HG02885 (cell line): ENCODE measurements at regions not wholly inside any gene's neighbourhood (a gene's known extent, or its start where the extent isn't known, plus 50 kb on each side); places are given as distances from the start of the nearest gene placed in this dataset.

ENCODE experiments used
- ATAC-seq: cut with Tn5 transposase; IDR thresholded peaks from one replicate; pipeline ENCODE4 v1.9.1; 2021; ENCODE audit warnings: mild to moderate bottlenecking; ENCODE audit not compliant: unreplicated experiment, poor library complexity

- ATAC-seq = no peak
These were observed 339.3 kb upstream of the ADAMTS5 start for GRCh38 chr21:27306206-27306605.

GRCh38 chr21:27301220-27301619 lies 334.3 kb upstream of the ADAMTS5 start:
- no peak for ATAC-seq

- ATAC-seq = no peak
These were observed 333.9 kb upstream of the ADAMTS5 start for GRCh38 chr21:27300770-27301169.

- no peak for ATAC-seq
These were observed 331.6 kb upstream of the ADAMTS5 start for GRCh38 chr21:27298465-27298864.

- ATAC-seq = no peak
These were observed 326.4 kb upstream of the ADAMTS5 start for GRCh38 chr21:27293239-27293638.

GRCh38 chr21:27292783-27293182 lies 325.9 kb upstream of the ADAMTS5 start:
- no peak for ATAC-seq

GRCh38 chr21:27292229-27292628 lies 325.3 kb upstream of the ADAMTS5 start:
- ATAC-seq = no peak

- no peak for ATAC-seq
These were observed 324.1 kb upstream of the ADAMTS5 start for GRCh38 chr21:27291006-27291405.

GRCh38 chr21:27290028-27290427 lies 323.1 kb upstream of the ADAMTS5 start:
- ATAC-seq = no peak

GRCh38 chr21:27286760-27287159 lies 319.9 kb upstream of the ADAMTS5 start:
- no peak for ATAC-seq

- ATAC-seq = no peak
These were observed 310.2 kb upstream of the ADAMTS5 start for GRCh38 chr21:27277110-27277509.

- no peak for ATAC-seq
These were observed 308.5 kb upstream of the ADAMTS5 start for GRCh38 chr21:27275294-27275927.

GRCh38 chr21:27269644-27270043 lies 302.8 kb upstream of the ADAMTS5 start:
- no peak for ATAC-seq

GRCh38 chr21:27268290-27268689 lies 301.4 kb upstream of the ADAMTS5 start:
- no peak for ATAC-seq

- ATAC-seq = no peak
These were observed 299.1 kb upstream of the ADAMTS5 start for GRCh38 chr21:27265949-27266348.

- ATAC-seq = no peak
These were observed 298.6 kb upstream of the ADAMTS5 start for GRCh38 chr21:27265492-27265891.

GRCh38 chr21:27261676-27262075 lies 294.8 kb upstream of the ADAMTS5 start:
- ATAC-seq = no peak

- ATAC-seq = no peak
These were observed 293.8 kb upstream of the ADAMTS5 start for GRCh38 chr21:27260728-27261127.

GRCh38 chr21:27258742-27259448 lies 292.0 kb upstream of the ADAMTS5 start:
- no peak for ATAC-seq

- no peak for ATAC-seq
These were observed 291.1 kb upstream of the ADAMTS5 start for GRCh38 chr21:27257908-27258556.

GRCh38 chr21:27257226-27257625 lies 290.3 kb upstream of the ADAMTS5 start:
- ATAC-seq = no peak

- no peak for ATAC-seq
These were observed 284.9 kb upstream of the ADAMTS5 start for GRCh38 chr21:27251752-27252151.
